VCaP (cell line): ENCODE measurements at regions not wholly inside any gene's neighbourhood (a gene's known extent, or its start where the extent isn't known, plus 50 kb on each side); places are given as distances from the start of the nearest gene placed in this dataset.

Experiments used
- H3K27ac ChIP-seq: fragments of 450-650 bp; 2 replicates; pipeline ENCODE4 v1.5.1; 2017
- CTCF ChIP-seq: fragments of 450-650 bp; conservative IDR thresholded peaks from 2 replicates; pipeline ENCODE4 v1.5.1; 2017; ENCODE audit warnings: mild to moderate bottlenecking, moderate library complexity

- H3K27ac ChIP-seq: no peak overlapping the region
- TF ChIP-seq CTCF: no peak
Measured at GRCh38 chr1:118254491-118255425, 69.7 kb upstream of the SPAG17 start.

GRCh38 chr1:118254001-118254400 is 69.0 kb upstream of the SPAG17 start:
- H3K27ac ChIP-seq: no peak overlapping the region
- no peak for TF ChIP-seq CTCF

- TF ChIP-seq CTCF: no peak
- H3K27ac ChIP-seq: no peak overlapping the region
Measured at GRCh38 chr1:118253053-118253915, 68.3 kb upstream of the SPAG17 start.

GRCh38 chr1:118252624-118253023 is 67.6 kb upstream of the SPAG17 start:
- no peak overlapping the region for H3K27ac ChIP-seq
- no peak for TF ChIP-seq CTCF

- H3K27ac ChIP-seq: no peak overlapping the region
- TF ChIP-seq CTCF: no peak
Measured at GRCh38 chr1:118250232-118250631, 65.2 kb upstream of the SPAG17 start.

GRCh38 chr1:118249641-118250040 is 64.6 kb upstream of the SPAG17 start:
- no peak overlapping the region for H3K27ac ChIP-seq
- TF ChIP-seq CTCF: no peak

- peak; percentile 47 for TF ChIP-seq CTCF
- no peak overlapping the region for H3K27ac ChIP-seq
Measured at GRCh38 chr1:118247593-118247992, 62.6 kb upstream of the SPAG17 start.
